Activated CD4-positive, CD25-positive, alpha-beta regulatory T cell treated with anti-CD3 and anti-CD28 coated beads, Interleukin-2, amount 50 U/mL, for 16 hours (primary cell): ENCODE measurements at regions not wholly inside any gene's neighbourhood (a gene's known extent, or its start where the extent isn't known, plus 50 kb on each side); places are given as distances from the start of the nearest gene placed in this dataset.
"Not testable (repeated sequence)": the region's sequence is repeated elsewhere in the genome, so short reads cannot be mapped to it uniquely, and the experiment has no call there.

Experiments
- DNase-seq: peaks from one replicate; pipeline ENCODE4 v3.0.0-alpha.2; 2020; ENCODE audit warnings: low read depth, low spot score

DNA sequence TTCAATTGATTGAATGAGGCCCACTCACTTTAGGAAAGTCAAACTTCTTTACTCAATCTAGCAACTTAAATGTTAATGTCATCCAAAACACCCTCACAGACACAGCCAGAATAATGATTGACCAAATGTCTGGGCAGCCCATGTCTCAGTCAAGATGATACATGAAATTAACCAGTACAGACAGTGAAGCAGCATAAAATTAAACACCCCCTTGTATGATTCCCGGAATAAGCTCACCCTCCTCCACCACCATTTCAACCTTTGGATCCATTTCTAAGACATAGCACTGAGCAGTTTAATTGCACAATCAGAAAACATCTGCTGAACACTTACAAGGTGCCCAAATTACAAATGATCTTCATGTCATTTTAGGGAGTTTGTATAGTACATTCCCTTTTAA is 570.7 kb upstream of the ID2 start:
- no peak for DNase-seq

- DNase-seq: no peak
Observed at GRCh38 chr2:8115456-8115855, 566.4 kb upstream of the ID2 start.

- DNase-seq: no peak
Observed at GRCh38 chr2:8115966-8116365, 565.9 kb upstream of the ID2 start.

DNA sequence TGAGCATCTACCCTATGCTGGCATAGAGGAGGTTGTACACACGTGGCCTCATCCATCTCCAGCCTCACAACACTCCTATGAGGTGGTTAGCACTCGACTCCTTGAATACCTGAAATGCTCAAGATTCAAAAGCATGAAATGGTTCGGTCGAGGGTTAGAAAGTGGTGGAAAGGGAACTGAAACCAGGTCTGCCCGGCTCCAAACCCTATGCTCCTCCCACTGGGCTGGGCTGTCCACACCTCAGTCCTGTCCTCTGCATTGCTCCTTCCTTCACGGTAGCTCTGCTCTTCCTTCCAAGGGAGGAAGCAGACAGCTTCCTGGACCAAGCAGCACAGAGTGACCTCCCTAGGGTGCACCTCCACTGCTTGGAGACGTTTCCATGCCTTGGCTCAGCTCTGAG is 565.2 kb upstream of the ID2 start:
- DNase-seq: no peak

DNA sequence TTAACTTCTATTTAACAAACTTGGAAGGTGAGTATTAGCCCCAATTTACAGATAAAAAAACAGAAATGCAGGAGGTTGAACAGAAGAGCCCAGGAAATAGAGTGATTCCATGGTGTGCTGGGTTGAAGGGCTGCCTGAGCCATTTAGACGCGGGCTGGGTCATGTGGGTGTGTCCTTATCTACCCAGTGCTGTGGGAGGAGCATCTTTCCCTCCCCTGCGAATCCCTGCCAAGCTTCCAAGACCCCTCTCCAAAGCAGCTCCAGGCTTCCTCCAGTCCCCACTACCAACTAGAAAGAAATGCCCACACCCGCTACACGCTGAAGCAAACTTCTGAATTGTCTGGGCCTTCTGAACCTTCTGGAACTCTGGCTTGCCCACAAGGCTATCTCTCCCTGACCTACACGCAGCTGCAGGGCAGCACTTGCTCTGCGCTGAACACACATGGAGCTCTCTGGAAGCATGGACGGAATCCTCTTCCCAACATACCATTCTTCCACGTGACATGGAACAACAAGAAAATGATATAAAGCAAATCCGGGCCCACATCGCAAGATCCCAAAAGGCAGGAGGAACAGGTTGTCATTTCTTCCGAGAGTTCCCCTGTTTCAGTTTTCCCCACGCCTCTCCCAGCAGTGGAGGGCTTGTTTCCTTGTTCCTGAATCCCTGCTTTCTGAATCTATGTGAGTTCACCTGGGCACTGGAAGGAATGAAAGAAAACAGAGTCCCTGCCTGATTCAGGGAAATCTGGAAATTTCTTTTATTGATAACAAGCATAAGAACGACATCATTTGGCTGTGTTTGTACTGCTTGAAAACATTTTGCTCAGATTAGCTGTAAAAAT is 562.7 kb upstream of the ID2 start:
- DNase-seq: no peak

DNA sequence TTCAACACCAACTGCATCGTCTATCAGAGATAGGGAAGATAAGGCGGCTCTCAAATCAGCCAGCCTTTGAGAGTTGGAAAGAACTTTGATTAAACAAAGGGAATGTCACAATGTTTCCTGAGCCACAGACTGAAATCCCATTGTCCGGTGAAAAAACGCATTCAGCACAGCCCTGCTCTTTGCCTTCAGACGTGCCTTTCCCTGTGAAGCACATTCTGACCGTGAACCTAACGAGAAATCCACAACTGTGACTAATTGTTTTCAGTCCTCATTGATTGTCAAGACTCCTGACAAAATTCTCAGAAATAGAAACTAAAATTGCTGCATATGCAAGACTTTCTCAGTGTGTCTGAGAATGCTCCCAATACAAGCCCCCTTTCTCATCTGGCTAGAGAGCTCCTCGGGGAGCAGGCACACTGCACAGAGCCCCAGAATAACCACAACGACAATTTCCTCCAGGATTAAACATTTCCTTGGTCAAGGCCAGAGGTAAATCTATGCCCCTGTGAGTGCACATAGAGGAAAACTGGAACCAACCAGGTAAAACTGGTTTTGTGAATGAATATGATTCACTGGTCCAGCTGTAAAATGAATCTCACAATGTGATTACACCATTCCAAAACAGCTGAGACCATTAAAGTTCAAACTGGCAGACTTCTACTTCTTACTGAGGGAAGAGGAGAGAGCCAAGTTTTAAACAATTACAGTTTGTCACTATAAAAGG is 561.9 kb upstream of the ID2 start:
- no peak for DNase-seq

DNA sequence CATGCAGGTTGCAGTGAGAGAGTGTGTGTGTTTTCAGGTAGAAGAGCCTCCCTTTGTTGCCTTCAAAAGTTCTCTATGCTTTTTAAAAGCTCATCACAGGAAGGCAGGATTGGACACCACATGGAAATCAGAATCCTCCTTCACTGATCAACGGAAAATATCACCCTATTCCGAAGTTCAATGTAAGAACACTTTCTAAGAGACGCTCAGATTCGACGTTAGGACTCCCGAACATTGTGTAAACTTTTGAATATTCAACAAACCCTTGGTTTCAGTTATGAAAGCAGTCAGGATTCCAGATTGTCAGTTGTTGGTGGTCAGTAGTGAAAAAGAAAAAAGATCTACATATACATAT is 561.4 kb upstream of the ID2 start:
- DNase-seq: no peak

DNA sequence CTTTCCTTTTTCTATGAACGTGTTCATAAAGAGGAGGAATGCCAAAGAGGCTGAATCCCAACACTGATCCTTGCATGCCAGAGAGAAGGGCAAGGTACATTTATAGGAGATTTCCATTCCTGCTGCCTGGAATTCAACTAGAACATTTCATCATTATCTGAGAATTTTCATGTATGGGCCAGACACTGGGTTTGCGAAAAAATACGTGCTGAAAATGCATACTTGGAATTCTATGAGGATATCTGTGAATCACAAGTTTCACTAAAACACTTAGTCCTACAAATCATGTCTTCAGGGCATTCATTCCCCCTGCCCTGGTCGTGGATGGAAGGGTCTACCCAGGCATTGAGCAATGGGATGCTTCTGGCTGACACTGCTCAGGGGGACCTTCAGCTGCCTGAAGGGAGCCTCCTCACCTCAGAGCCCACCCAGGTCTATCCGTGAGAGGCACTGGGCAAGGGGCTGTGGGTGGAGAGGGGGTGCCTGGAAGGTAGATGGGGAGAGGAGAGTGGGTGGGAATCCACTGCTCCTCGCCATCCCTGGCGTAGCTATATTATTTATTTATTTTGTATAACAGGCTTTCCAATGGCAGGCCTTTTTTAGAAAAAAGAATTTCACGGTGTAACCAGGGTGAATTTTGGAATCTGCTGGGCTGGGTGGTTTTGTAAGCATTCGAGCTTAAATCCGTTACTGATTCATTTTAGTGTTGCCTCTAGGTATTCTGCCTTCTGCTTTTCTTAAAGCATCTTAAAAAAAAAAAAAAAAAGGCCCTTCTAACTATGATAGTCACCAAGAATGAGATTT is 560.6 kb upstream of the ID2 start:
- no peak for DNase-seq

DNA sequence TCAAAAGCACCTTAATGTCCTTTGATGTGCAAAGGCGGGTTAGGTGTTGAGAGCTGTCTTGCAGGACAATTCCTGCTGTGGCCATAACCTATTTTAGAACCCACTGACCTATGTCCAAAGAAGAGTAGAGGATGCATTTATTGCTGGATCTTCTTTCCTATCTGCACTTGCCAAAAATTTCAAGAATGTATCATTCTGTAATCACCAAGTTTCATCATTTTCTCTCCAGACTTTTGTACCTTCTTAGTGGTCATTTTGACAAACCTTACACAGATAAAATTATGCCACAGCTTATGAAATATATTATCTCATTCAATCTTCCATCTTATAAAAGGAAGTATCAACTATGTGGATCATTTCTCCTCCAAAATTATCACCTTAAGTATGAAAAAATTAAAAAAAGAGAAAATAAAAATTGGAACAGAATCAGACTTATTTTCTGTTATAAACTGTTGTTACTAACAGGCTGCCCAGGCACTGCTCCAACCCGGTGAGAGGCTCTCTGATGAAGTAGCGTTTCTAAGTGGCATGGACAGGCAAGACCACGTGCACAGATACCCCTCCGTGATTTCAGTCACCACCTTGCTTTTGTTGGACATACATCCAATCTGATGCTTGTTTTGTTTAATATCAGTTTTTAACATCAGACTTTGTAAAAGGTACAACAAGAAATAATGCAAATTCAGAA is 559.9 kb upstream of the ID2 start:
- no peak for DNase-seq

DNA sequence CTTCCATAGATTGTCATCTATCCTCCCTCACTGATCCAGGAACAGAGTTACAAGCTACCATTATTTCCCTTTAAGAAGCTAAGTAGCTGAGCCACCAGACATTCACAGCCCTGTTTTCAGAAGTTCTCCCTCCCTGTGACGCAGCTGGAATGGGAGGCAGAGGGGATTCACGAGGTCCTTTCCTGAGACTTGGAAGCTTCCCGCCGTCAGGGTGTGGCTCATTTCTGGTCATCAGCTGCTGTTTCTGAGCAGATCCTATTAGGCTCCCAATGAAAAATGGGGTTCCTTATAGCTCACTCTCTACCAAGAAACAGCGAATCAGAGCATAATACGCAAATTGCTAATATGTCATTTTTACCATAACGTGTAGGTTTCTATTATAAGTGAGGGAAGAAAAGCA is 559.3 kb upstream of the ID2 start:
- DNase-seq: no peak

GRCh38 chr2:8123464-8123863 is 558.4 kb upstream of the ID2 start:
- no peak for DNase-seq

DNA sequence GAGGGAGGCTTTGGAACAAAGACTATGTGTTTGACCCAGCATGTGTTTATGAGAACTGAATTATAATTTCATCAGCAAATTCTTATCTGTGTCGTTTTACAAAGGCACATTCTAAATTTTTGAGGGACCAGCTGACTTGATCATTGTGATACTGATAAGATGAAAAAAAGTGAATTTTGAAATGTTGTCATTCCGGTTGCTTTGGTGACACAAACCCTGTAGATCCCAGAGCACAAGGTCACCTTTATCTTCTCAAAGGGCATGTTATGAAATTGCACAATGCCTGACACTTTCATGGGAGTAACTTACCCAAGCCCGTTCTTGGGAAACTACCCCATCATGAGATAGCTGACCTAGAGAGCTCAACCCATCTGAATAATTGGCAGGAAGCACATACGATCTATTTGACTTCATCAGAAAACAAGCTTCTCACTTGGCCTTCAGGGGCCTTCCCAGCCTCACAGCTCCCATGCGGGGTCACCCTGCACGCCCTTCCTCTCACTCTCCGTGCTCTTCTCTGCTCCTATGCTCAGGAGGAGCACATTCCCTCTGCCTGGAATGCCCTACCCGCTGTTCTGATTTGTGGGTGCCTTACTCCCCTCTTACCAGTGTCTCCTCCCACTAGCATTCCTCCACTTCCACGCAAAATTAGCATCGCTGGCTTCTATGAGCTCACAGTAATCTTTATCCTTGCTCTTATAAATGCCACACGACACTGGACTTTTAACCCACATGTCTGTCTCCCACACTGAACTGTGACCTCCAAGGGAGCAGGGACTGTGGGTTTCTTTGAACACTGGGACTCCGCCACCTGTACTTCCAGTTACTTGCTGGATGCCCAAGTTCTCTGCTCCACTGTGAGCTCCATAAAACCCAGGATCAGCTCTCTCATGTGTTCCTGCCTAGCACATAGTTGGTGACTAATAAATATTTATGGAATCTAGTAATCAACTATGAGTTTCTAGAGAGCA is 555.8 kb upstream of the ID2 start:
- no peak for DNase-seq

- no peak for DNase-seq
Observed at GRCh38 chr2:8126783-8127182, 555.1 kb upstream of the ID2 start.

- not testable (repeated sequence) for DNase-seq
Observed at GRCh38 chr2:8131423-8131822, 550.4 kb upstream of the ID2 start.

DNA sequence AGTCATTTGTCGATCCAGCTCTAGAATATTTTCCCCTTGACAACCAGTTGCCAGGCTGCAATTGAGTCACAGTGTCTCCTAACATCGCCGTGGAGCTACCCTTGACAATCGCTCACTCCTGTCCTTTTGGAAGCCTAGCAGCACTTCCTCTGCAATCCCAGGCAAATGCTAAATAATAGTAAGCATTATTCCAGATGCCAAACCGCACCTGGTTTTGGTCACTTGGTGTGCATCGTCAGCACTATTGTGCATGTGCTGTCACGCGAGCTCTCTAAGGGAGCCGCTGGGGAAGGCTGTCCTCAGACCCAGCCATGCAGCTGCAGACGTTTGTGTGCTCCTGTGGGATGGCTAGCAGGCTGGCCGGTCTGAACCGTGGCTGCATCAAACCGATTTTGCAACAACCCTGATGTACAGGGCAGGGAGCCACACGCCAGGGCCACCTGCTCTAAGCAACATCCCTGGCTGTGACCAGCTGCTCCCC is 549.5 kb upstream of the ID2 start:
- no peak for DNase-seq

DNA sequence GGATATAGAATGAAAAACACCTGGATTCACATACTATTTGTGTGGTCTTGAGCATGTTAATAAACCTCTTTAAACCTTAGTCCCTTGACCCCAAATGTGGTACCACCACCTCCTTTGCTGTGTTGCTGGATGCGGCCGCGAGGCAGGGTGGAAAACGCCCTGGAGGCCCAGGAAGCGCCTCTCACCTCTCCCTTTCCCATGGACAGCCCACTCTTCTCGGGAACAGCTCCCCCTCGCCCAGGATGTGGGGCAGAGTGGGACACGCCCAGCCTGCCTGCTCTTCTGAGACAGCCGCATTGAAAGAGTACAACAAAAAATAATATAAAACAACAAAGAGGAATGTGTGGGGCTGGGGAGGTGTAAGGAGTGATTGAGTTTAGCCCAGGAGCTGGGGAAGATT is 549.0 kb upstream of the ID2 start:
- no peak for DNase-seq

GRCh38 chr2:8133363-8133762 is 548.5 kb upstream of the ID2 start:
- no peak for DNase-seq

GRCh38 chr2:8133913-8134472 is 547.9 kb upstream of the ID2 start:
- no peak for DNase-seq

DNA sequence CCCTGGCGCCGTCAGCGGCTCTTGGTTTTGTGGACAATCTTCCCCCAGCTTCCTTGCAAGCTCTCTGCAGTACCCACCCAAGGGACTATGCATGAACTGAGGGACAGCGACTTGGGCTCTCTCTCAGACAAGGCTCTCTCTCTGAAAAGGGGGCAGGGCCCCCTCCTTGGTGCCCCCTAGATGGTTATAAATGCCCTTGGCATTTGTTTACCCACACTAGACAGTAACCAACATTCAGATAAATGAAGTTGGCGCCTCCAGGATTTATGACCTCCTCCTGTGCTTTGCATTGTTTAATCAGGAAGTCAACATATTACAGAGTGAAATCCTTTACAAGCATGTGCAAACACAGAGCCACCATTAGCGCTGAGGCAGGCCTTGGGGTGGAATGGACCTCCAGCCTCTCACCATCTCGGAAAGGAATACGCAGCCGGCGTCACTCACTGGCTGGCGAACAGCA is 547.4 kb upstream of the ID2 start:
- no peak for DNase-seq
